Effector CD8-positive, alpha-beta T cell (primary cell): ENCODE measurements at regions not wholly inside any gene's neighbourhood (a gene's known extent, or its start where the extent isn't known, plus 50 kb on each side); places are given as distances from the start of the nearest gene placed in this dataset.
"Not testable (repeated sequence)": the region's sequence is repeated elsewhere in the genome, so short reads cannot be mapped to it uniquely, and the experiment has no call there.

Experiments used
- DNase-seq: peaks from one replicate; lab custom pipeline; 2025; lab: John Stamatoyannopoulos, UW

DNA sequence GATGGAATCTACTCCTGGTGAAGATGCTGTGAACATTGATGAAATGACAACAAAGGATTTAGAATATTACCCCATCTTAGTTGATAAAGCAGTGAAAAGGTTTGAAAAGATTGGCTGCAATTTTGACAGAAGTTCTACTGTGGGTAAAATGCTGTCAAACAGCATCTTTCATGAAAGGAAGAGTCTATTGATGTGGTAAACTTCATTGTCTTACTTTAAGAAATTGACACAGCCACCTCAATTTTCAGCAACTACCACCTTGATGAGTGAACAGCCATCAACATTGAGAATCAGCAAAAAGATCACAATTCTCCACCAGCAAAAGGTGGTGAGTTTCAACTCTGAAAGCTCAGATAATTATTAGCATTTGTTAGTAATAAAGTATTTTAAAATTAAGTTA is 310.3 kb upstream of the RBMS1 start:
- DNase-seq: no peak

- no peak for DNase-seq
Observed at GRCh38 chr2:160810406-160810805, 316.8 kb upstream of the RBMS1 start.

GRCh38 chr2:160812830-160813505 is 319.4 kb upstream of the RBMS1 start:
- DNase-seq: no peak

- DNase-seq: no peak
Observed at GRCh38 chr2:160813506-160813858, 319.9 kb upstream of the RBMS1 start.

DNA sequence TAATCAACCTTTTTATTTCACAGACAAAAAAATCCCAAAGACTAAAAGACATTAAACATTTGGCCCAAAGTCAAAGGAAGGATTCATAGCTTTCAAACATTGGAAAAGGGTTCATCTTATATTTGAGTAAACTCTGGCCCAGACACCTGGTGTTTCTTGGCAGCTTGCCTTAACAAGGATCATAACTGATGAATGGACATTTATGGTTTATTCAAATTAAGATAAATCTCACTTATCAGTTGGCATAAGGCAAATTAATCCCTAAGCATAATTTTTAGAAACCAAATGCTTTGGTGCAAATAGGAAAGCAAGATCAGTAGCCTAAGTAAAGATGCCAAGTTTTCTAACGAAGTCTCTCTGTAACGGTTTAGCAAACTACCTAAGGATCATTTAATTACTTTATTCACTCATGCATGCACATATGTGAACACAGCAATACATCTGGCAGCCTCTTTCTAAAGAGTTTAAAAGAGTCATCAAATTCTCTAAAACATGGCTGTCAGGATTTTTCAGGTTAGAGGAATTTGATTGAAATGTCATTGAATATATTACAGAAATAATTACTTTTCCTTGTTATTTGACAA is 323.4 kb upstream of the RBMS1 start:
- DNase-seq: no peak

DNA sequence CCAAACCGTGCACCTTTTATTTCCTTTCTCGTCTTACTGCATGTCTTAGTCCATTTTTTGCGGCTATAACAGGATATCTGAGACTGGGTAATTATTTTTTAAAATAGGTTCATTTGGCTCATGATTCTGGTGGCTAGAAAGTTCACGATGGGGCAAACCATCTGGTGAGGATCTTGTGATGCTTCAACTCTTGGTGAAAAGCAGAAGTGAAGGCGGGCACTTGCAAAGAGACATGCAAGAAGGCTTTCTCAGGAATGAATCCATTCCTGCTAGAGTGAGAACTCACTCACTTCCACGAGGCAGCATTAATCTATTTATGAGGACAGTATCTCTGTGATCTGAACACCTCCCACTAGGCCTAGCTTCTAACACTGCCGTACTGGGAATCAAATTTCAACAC is 327.1 kb upstream of the RBMS1 start:
- DNase-seq: no peak

DNA sequence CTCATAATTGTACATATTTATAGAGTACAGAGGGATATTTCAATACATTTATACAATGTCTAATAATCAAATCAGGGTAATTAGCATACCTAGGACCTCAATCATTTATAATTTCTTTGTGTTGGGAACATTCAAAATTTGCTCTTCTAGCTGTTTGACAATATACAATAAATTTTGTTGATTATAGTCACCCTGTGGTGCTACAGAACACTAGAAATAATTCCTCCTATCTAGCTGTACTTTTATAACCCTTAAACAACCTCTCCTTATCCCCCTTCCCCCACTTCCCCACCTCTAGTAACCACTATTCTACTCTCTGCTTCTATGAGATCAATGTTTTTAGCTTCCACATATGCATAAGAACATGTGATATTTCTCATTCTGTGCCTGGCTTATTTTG is 328.4 kb upstream of the RBMS1 start:
- no peak for DNase-seq

- DNase-seq: no peak
Observed at GRCh38 chr2:160825433-160825832, 331.8 kb upstream of the RBMS1 start.

- no peak for DNase-seq
Observed at GRCh38 chr2:160826496-160826895, 332.9 kb upstream of the RBMS1 start.

DNA sequence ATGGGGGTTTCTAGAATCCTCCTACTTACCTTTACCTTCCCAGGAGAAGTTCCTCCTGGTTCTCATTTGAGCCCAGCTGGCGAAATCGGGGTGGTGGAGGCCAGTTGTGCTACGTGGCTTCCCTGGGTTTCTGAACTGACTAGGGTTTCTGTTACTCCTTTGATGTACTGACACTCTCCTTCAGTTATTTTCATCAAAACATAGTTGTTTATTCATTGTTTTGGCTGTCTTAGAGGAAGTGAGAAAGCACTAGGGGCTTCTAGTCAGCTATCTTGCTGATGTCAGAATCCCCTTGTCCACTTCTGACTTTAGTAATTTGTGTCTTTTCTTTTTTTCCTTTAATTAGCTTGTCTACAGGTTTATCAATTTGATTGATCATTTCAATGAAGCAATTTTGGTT is 332.2 kb upstream of the TANK start:
- no peak for DNase-seq

DNA sequence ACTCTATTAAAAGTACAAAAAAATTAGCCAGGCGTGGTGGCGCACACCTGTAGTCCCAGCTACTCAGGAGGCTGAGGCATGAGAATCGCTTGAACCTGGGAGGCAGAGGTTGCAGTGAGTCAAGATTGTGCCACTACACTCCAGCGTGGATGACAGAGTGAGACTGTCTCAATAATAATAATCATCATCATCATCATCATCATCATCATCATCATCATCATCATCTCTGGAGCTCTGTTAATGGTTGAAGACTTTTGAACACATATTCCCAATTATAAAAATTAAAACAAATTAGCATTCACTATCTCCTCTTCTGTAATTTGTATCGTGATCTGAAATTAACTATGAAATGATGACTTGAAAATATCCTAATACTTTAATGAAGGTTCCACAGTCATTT is 327.8 kb upstream of the TANK start:
- not testable (repeated sequence) for DNase-seq

GRCh38 chr2:160835166-160835565 is 325.1 kb upstream of the TANK start:
- DNase-seq: no peak

DNA sequence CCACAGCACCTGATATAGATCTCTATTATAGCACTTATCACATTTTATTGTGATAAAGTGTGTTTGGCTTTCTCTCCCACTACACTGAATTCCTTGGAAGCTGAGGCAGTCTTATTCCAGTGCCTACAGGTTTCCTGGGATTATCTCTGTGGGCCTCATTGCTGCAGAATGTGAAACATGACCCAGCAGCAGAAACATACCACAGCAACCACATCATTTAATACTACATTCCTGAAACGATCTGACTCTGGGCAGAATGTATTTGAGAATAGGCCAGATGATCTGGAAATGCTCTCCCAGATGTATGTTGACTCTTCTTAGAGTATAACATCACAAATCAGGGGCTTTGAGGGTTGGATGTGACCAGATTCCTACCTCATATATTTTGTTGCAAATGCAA is 323.5 kb upstream of the TANK start:
- no peak for DNase-seq

- no peak for DNase-seq
Observed at GRCh38 chr2:160837416-160837815, 322.8 kb upstream of the TANK start.

DNA sequence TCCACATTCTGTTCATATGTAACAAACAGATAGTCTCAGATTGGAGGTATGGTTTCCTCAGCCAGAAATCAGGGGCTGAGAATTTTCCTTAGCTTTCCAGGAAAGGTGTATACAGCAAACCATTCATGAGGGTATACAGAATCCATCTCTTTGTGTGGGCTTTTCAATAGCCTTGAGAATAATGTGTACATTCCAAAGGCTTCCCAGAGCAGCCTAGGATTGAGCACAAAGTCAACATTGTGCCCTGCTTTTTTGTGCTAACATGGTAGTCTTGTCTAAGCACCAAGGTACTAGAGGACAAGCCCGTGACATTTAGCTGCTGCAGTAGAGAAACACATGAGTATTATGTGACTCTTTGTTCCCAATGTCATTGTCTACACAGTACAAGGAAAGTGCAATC is 322.1 kb upstream of the TANK start:
- DNase-seq: no peak

DNA sequence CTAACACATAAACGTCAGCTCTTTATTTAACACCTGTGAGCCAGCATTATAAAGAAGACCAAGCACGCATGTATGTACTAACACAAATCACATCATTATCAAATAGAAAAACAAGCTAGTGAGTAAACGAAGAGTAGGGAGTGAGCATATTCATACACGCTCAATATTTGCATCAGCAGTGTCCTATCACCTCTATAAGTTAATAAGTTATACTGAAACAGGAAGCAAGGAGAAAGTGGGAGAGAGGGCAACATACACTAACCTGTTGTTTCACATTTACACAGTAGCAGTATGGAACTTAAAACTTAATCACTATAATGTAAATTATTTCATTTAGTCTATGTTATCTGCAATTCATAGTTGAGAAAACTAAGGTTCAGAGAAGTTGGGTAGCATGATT is 321.5 kb upstream of the TANK start:
- DNase-seq: no peak

GRCh38 chr2:160842286-160842685 is 317.9 kb upstream of the TANK start:
- DNase-seq: no peak

GRCh38 chr2:160859096-160859495 is 301.1 kb upstream of the TANK start:
- DNase-seq: no peak

DNA sequence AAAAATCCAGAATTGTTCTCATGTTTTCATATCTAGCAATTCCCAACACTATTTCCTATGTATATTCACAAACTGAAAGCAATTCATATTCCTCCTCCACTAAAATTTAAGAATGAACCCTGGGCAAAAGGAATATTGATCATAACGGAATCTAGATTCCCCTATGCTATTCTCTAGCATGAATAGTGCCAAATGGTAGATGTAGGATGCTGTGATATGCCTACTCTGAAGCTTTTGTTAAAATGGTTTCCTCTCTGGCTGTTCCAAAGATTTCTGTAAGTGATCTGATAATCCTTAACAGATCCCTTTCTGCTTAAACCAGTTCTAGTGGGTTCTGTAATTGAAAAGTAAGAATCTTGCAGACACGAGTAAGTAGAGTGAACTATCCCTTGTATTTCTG is 298.0 kb upstream of the TANK start:
- DNase-seq: no peak

GRCh38 chr2:160868891-160869290 is 291.3 kb upstream of the TANK start:
- DNase-seq: no peak

DNA sequence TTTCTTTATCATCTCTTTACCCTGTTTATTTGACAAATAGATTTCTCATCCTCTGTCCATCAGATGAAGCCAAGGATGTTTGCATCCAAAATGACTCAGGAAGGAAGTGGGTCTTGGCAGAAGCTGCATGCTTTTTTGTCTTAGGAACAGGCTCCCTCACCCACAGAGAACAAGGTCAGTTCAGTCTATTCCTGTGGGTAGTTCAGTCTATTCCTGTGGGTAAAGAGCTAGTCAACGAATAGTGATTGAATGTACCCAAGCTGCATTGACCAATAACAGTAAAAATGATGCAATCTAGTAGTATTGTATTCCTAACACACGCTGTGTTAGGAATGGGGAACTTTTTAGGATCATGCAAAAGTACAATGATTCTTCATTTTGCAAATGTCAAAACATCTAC is 290.8 kb upstream of the TANK start:
- DNase-seq: no peak

DNA sequence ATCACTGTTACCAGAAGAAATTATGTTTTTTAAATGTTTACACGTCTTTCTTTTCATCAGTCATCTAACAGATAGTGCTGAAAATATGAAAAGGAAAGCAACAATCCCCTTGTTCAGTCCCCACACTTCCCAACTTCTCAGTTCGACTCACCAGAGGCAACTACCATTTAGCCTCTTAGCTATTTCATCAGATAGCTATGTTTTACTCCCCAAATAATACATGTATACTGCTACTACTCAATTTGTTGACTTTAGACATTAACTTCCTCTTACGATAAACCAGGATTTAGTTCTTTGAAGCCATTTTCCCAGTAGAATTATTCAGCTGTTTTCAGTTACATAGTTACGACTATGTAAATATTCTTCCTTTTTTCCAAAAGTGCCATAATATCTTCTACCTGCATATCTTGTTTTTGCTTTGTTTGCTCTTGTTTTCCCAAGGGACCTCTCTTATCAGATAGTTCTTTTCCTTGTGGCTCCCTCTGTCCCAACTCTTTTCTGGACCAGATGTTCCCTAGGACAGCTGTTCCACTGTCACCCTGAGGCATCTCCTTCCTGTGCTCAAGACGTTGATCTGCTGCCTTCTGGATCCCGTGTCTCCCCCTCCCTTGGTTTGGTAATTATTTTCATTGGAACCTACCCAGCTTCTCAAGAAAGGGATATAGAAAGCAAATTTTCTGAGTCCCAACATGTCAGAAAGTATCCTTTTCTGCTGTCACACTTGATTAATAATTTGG is 289.3 kb upstream of the TANK start:
- no peak for DNase-seq

GRCh38 chr2:160871953-160872352 is 288.3 kb upstream of the TANK start:
- no peak for DNase-seq

DNA sequence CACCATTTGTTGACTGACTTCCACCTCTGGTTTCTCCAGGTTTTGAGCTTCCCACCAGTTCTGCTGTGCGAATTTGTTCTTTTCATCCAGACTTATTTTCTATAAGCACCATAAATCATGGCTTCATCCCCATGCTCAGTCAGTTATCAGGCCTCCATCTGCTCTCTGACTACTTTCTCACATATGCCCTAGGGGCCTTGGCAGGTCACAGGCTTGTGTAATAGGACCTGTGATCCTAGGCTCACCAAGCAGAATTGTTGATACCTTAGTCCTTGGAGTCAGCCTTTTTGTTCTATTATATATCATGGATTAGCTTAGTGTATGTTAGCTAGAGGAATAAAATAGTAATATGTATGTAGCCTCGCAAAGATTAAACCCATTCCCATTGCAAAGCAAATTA is 284.2 kb upstream of the TANK start:
- no peak for DNase-seq
